PC-9 (cell line): ENCODE measurements at regions not wholly inside any gene's neighbourhood (a gene's known extent, or its start where the extent isn't known, plus 50 kb on each side); places are given as distances from the start of the nearest gene placed in this dataset.

Experiments
- BruUV-seq: library from RNA; stranded (reverse); fragments of 400-500 nt; replicated peaks from 2 replicates; lab custom pipeline; 2021; lab: Mats Ljungman, UMichigan
- CTCF ChIA-PET: fragments of 300-600 bp; sonication (Branson Sonifier 250); formaldehyde crosslinking; loops from one replicate; lab custom pipeline; 2022; ENCODE audit warnings: antibody characterized with exemption; lab: Charles Lee
- POLR2A ChIA-PET: fragments of 300-600 bp; sonication (Branson Sonifier 250); formaldehyde crosslinking; loops from one replicate; lab custom pipeline; 2022; ENCODE audit warnings: antibody characterized with exemption; ENCODE audit not compliant: unreplicated experiment; lab: Charles Lee
- DNase-seq, 2 experiments: peaks; one replicate each; pipeline versions ENCODE4 v3.0.0 to v3.0.0-alpha.2; 2015 to 2022; ENCODE audit warnings: mixed read lengths in 1 of 2
- H2AFZ ChIP-seq: fragments of 200-600 bp; sonication (generic); 2 replicates; pipeline ENCODE4 v1.8.1; 2017; ENCODE audit warnings: antibody characterized with exemption
- H3F3A ChIP-seq: fragments of 200-600 bp; sonication (generic); 2 replicates; pipeline ENCODE4 v1.8.1; 2017; ENCODE audit warnings: antibody characterized with exemption, mild to moderate bottlenecking, low read depth; ENCODE audit not compliant: insufficient read depth
- H3K27ac ChIP-seq: fragments of 200-600 bp; sonication (generic); 2 replicates; pipeline ENCODE4 v1.6.1; 2016; ENCODE audit warnings: mixed run types
- H3K27me3 ChIP-seq: fragments of 200-600 bp; sonication (generic); 2 replicates; pipeline ENCODE4 v1.6.1; 2016; ENCODE audit warnings: low read depth, mixed run types; ENCODE audit not compliant: insufficient read depth
- H3K36me3 ChIP-seq: fragments of 200-600 bp; sonication (generic); 2 replicates; pipeline ENCODE4 v1.6.1; 2016; ENCODE audit warnings: low read depth, mixed run types
- H3K4me1 ChIP-seq: fragments of 200-600 bp; sonication (generic); replicated peaks from 2 replicates; pipeline ENCODE4 v1.6.1; 2016; ENCODE audit warnings: mixed run types; ENCODE audit not compliant: insufficient read depth
- H3K4me2 ChIP-seq: fragments of 200-600 bp; sonication (generic); 2 replicates; pipeline ENCODE4 v1.6.1; 2017; ENCODE audit warnings: mixed run types
- H3K4me3 ChIP-seq: fragments of 200-600 bp; sonication (generic); 2 replicates; pipeline ENCODE4 v1.6.1; 2016; ENCODE audit warnings: mixed run types
- H3K79me2 ChIP-seq: fragments of 200-600 bp; sonication (generic); 2 replicates; pipeline ENCODE4 v1.6.1; 2017; ENCODE audit warnings: low read depth, mixed run types
- H3K9me2 ChIP-seq: fragments of 200-600 bp; sonication (generic); 2 replicates; pipeline ENCODE4 v1.8.1; 2017; ENCODE audit warnings: mild to moderate bottlenecking; ENCODE audit not compliant: insufficient read depth
- H3K9me3 ChIP-seq: fragments of 200-600 bp; sonication (generic); 2 replicates; pipeline ENCODE4 v1.8.1; 2016; ENCODE audit warnings: low read depth; ENCODE audit not compliant: insufficient read depth
- H4K20me1 ChIP-seq: fragments of 200-600 bp; sonication (generic); 2 replicates; pipeline ENCODE4 v1.8.1; 2017; ENCODE audit not compliant: insufficient read depth
- EZH2 ChIP-seq: fragments of 200-600 bp; sonication (generic); IDR thresholded peaks from 2 replicates; pipeline ENCODE4 v1.8.0; 2017; ENCODE audit warnings: antibody characterized with exemption, low read depth
- intact Hi-C: fragments of 100-400 bp; cut with micrococcal nuclease; formaldehyde crosslinking; loops from one replicate; pipeline ENCODE4 v1.10.0; 2022; ENCODE audit not compliant: unreplicated experiment
- TF ChIP-seq, protein P1 (sequence below): fragments of 200-600 bp; sonication (generic); conservative IDR thresholded peaks from 2 replicates; pipeline ENCODE4 v1.6.1; 2017; ENCODE audit warnings: mixed run types, antibody characterized with exemption, mild to moderate bottlenecking, moderate library complexity

GRCh38 chr2:71277536-71278103 lies 50.7 kb upstream of the PAIP2B start:
- intact Hi-C loops = loop anchor here (2.0 kb wide), 1 partner anchor 51 kb away; the partner anchor contains the start of gene PAIP2B
- Histone ChIP-seq H2AFZ (peak overlapping the region; percentile 96), H4K20me1 (no peaks in the 10 kb centered on the region), H3K4me3 (peak overlapping the region; percentile 62), H3K4me2 (peak overlapping the region; percentile 89), H3F3A (peaks cover 8% of the 10 kb centered on the region; the same call in 1 of the 2 replicates), H3K27me3 (no peaks in the 10 kb centered on the region), H3K27ac (no peak overlapping the region), H3K36me3 (no peaks in the 10 kb centered on the region), H3K9me2 (no peaks in the 10 kb centered on the region), H3K79me2 (0 out of 2 replicates have a peak, but pooled peaks cover 5% of the 10 kb centered on the region), H3K9me3 (no peaks in the 10 kb centered on the region), H3K4me1 (peaks cover 19% of the 10 kb centered on the region)
- TF ChIP-seq, protein P1, sequence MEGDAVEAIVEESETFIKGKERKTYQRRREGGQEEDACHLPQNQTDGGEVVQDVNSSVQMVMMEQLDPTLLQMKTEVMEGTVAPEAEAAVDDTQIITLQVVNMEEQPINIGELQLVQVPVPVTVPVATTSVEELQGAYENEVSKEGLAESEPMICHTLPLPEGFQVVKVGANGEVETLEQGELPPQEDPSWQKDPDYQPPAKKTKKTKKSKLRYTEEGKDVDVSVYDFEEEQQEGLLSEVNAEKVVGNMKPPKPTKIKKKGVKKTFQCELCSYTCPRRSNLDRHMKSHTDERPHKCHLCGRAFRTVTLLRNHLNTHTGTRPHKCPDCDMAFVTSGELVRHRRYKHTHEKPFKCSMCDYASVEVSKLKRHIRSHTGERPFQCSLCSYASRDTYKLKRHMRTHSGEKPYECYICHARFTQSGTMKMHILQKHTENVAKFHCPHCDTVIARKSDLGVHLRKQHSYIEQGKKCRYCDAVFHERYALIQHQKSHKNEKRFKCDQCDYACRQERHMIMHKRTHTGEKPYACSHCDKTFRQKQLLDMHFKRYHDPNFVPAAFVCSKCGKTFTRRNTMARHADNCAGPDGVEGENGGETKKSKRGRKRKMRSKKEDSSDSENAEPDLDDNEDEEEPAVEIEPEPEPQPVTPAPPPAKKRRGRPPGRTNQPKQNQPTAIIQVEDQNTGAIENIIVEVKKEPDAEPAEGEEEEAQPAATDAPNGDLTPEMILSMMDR = peak; percentile 62; the same call in 1 of the 2 replicates
- TF ChIP-seq EZH2 = no peak
- BruUV-seq = TSS peak; percentile 62
- POLR2A ChIA-PET = no interaction called here
- peak; percentile 40 to 61 for DNase-seq
- CTCF ChIA-PET = interaction anchor here (0.6 kb wide), 2 partner anchors 140 to 1660 kb away, joined by 3 to 4 read pairs; no protein-coding TSS in a partner anchor

- Histone ChIP-seq H3K4me2 (peak overlapping the region; percentile 89), H3K27me3 (no peaks in the 10 kb centered on the region), H3K9me2 (no peaks in the 10 kb centered on the region), H4K20me1 (no peaks in the 10 kb centered on the region), H3K79me2 (0 out of 2 replicates have a peak, but pooled peaks cover 5% of the 10 kb centered on the region), H3F3A (peaks cover 8% of the 10 kb centered on the region; the same call in 1 of the 2 replicates), H3K36me3 (no peaks in the 10 kb centered on the region), H3K9me3 (no peaks in the 10 kb centered on the region), H3K4me1 (peaks cover 19% of the 10 kb centered on the region), H3K27ac (no peak overlapping the region), H3K4me3 (peak overlapping the region; percentile 62), H2AFZ (peak overlapping the region; percentile 96)
- CTCF ChIA-PET = interaction anchor here (0.5 to 1.0 kb wide), 5 partner anchors 49 to 141 kb away, joined by 4 to 10 read pairs (median 5); partner anchors contain the start of gene ZNF638
- no peak for TF ChIP-seq EZH2
- TF ChIP-seq, protein P1 = no peak
- POLR2A ChIA-PET = no interaction called here
- no peak for DNase-seq
- no TSS peak for BruUV-seq
- intact Hi-C loops = loop anchor here (2.0 kb wide), 1 partner anchor 50 kb away; the partner anchor contains the start of gene PAIP2B
Observed at GRCh38 chr2:71277147-71277475, 50.2 kb upstream of the PAIP2B start.

DNA sequence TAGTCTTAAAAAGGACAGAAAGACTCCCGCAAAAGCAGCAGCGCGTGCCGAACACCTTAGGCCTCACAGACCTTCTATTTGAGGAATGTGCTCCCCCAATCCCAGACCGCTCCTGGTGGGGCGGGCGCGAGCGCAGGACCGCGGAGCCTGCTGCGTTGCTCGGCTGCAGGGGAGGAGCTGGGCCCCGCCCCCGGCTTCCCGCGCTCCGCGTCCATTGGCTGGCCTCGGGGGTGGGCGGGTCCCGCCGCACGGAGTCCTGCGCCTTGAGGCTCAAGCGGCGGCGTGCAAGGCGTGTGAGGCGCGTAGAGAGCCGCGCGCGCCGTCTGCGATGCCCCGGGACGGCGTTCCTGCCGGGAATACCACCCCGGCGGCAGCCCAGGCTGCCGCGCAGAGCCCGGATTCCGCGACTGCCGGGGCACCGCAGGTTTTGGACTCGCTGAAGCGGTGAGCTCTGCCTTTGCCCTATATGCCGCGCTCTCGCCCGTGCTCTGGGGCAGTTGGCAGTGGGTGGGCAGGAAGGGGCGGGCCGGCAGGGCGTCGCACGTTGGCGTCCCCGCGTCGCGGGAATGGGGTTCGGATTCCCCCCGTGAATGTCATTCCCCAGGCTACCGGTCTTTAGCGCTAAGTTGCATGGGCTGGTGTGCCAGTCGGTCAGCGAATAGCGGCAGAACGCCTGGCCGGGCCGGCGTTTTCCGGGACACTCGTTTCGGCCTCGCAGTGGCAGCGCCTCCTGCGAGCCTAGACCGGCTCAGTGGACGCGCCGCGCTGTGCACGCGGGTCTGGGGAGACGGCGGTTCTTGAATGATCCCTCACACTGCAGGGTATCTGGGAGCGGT lies 49.6 kb upstream of the PAIP2B start:
- TF ChIP-seq, protein P1 = no peak
- peak overlapping the region; percentile 62 for H3K4me3 ChIP-seq
- peaks cover 8% of the 10 kb centered on the region; the same call in 1 of the 2 replicates for H3F3A ChIP-seq
- H3K9me2 ChIP-seq = no peaks in the 10 kb centered on the region
- no peak overlapping the region for H3K27ac ChIP-seq
- intact Hi-C loops = loop anchor here (2.0 kb wide), 1 partner anchor 50 kb away; the partner anchor contains the start of gene PAIP2B
- H3K4me2 ChIP-seq = peak overlapping the region; percentile 89
- 0 out of 2 replicates have a peak, but pooled peaks cover 5% of the 10 kb centered on the region for H3K79me2 ChIP-seq
- no peaks in the 10 kb centered on the region for H3K36me3 ChIP-seq
- CTCF ChIA-PET = interaction anchor here (0.5 to 1.0 kb wide), 4 partner anchors 49 to 139 kb away, joined by 4 to 10 read pairs (median 6); partner anchors contain the start of gene ZNF638
- peak overlapping the region; percentile 96 for H2AFZ ChIP-seq
- H3K9me3 ChIP-seq = no peaks in the 10 kb centered on the region
- POLR2A ChIA-PET = no interaction called here
- BruUV-seq = no TSS peak
- H3K4me1 ChIP-seq = peaks cover 19% of the 10 kb centered on the region
- peak; percentile 84 to 95 for DNase-seq
- no peaks in the 10 kb centered on the region for H3K27me3 ChIP-seq
- H4K20me1 ChIP-seq = no peaks in the 10 kb centered on the region
